IMR-90 (cell line): ENCODE measurements at regions not wholly inside any gene's neighbourhood (a gene's known extent, or its start where the extent isn't known, plus 50 kb on each side); places are given as distances from the start of the nearest gene placed in this dataset.

Experiments
- ATAC-seq: fragments of 200-7000 bp; cut with Tn5 transposase; 2 replicates; pipeline ENCODE4 v1.9.1; 2020; ENCODE audit warnings: low read depth, mild to moderate bottlenecking, moderate library complexity
- BruUV-seq: library from RNA; stranded (reverse); fragments of 400-500 nt; replicated peaks from 2 replicates; lab custom pipeline; 2021; lab: Mats Ljungman, UMichigan
- CTCF ChIA-PET: fragments of 300-600 bp; formaldehyde crosslinking; extraction: SDS; loops from one replicate; lab custom pipeline; 2021; ENCODE audit warnings: antibody characterized with exemption; lab: Yijun Ruan, JAX
- POLR2A ChIA-PET: fragments of 300-600 bp; sonication (Branson Sonifier 250); formaldehyde crosslinking; loops from one replicate; lab custom pipeline; 2022; ENCODE audit warnings: antibody characterized with exemption; ENCODE audit not compliant: unreplicated experiment; lab: Charles Lee
- DNase-seq: peaks from one replicate; pipeline ENCODE4 v3.0.0; 2013
- H2AFZ ChIP-seq: replicated peaks from 2 replicates; pipeline ENCODE3; 2013; ENCODE audit warnings: low read length, mild to moderate bottlenecking; ENCODE audit not compliant: poor library complexity
- H2AK5ac ChIP-seq: 2 replicates; pipeline ENCODE4 v1.6.1; 2013; ENCODE audit warnings: low read depth, low read length, inconsistent platforms
- H2AK9ac ChIP-seq: replicated peaks from 2 replicates; pipeline ENCODE3; 2013; ENCODE audit warnings: mild to moderate bottlenecking, low read depth, low read length, moderate library complexity; ENCODE audit not compliant: poor library complexity
- H2BK120ac ChIP-seq: 2 replicates; pipeline ENCODE4 v1.6.1; 2013; ENCODE audit warnings: low read depth, low read length, inconsistent platforms
- H2BK15ac ChIP-seq: 3 replicates; pipeline ENCODE4 v1.6.1; 2013; ENCODE audit warnings: low read depth, low read length, inconsistent platforms
- H2BK20ac ChIP-seq: 2 replicates; pipeline ENCODE4 v1.6.1; 2013; ENCODE audit warnings: low read depth, mild to moderate bottlenecking, inconsistent platforms, low read length, moderate library complexity
- H2BK5ac ChIP-seq: 2 replicates; pipeline ENCODE4 v1.6.1; 2013; ENCODE audit warnings: mild to moderate bottlenecking, low read depth, low read length, inconsistent platforms; ENCODE audit not compliant: poor library complexity, severe bottlenecking
- H3K14ac ChIP-seq: replicated peaks from 2 replicates; pipeline ENCODE4 v1.6.1; 2013; ENCODE audit warnings: low read depth, low read length, inconsistent platforms
- H3K18ac ChIP-seq: 2 replicates; pipeline ENCODE4 v1.6.1; 2013; ENCODE audit warnings: low read depth, low read length, control low read depth
- H3K23ac ChIP-seq: 2 replicates; pipeline ENCODE4 v1.6.1; 2013; ENCODE audit warnings: low read depth, low read length, inconsistent platforms
- H3K27ac ChIP-seq: 2 replicates; pipeline ENCODE4 v1.5.1; 2013; ENCODE audit warnings: mild to moderate bottlenecking, control low read depth, low read length; ENCODE audit not compliant: insufficient read depth
- H3K27me3 ChIP-seq: 2 replicates; pipeline ENCODE4 v1.6.1; 2013; ENCODE audit warnings: low read length; ENCODE audit not compliant: control insufficient read depth, insufficient read depth
- H3K36me3 ChIP-seq: 2 replicates; pipeline ENCODE4 v1.6.1; 2013; ENCODE audit warnings: low read length, mixed read lengths; ENCODE audit not compliant: control insufficient read depth, insufficient read depth
- H3K4ac ChIP-seq: 2 replicates; pipeline ENCODE4 v1.6.1; 2013; ENCODE audit warnings: low read depth, low read length, inconsistent platforms
- H3K4me1 ChIP-seq: 2 replicates; pipeline ENCODE4 v1.6.1; 2013; ENCODE audit warnings: low read length, mixed read lengths; ENCODE audit not compliant: control insufficient read depth, insufficient read depth
- H3K4me2 ChIP-seq: 2 replicates; pipeline ENCODE4 v1.6.1; 2013; ENCODE audit warnings: low read depth, mild to moderate bottlenecking, control low read depth, low read length, moderate library complexity
- H3K4me3 ChIP-seq: 2 replicates; pipeline ENCODE4 v1.5.1; 2013; ENCODE audit warnings: low read depth, mild to moderate bottlenecking, control low read depth, low read length, moderate library complexity; ENCODE audit not compliant: insufficient read depth
- H3K56ac ChIP-seq: 2 replicates; pipeline ENCODE4 v1.6.1; 2013; ENCODE audit warnings: low read length, inconsistent platforms; ENCODE audit not compliant: insufficient read depth; ENCODE audit errors: extremely low read depth
- H3K79me1 ChIP-seq, 2 experiments: 2 replicates each; pipeline ENCODE4 v1.6.1; 2013; ENCODE audit warnings: low read length in 2 of 2, inconsistent platforms in 1 of 2, low read depth in 1 of 2
- H3K9ac ChIP-seq: 2 replicates; pipeline ENCODE4 v1.6.1; 2013; ENCODE audit warnings: low read depth, low read length, control low read depth
- H3K9me1 ChIP-seq: 2 replicates; pipeline ENCODE4 v1.6.1; 2013; ENCODE audit warnings: low read length, inconsistent platforms; ENCODE audit not compliant: insufficient read depth
- H3K9me3 ChIP-seq: 2 replicates; pipeline ENCODE4 v1.6.1; 2013; ENCODE audit warnings: low read length; ENCODE audit not compliant: control insufficient read depth, insufficient read depth
- H4K20me1 ChIP-seq: 2 replicates; pipeline ENCODE4 v1.6.1; 2013; ENCODE audit warnings: low read length, inconsistent platforms; ENCODE audit not compliant: insufficient read depth
- H4K5ac ChIP-seq: 2 replicates; pipeline ENCODE4 v1.6.1; 2013; ENCODE audit warnings: mild to moderate bottlenecking, low read depth, low read length, control low read depth
- H4K8ac ChIP-seq, 2 experiments: 2 replicates each; pipeline ENCODE4 v1.6.1; 2013; ENCODE audit warnings: low read depth in 2 of 2, low read length in 2 of 2, control low read depth in 1 of 2, inconsistent platforms in 1 of 2
- H4K91ac ChIP-seq: 2 replicates; pipeline ENCODE4 v1.6.1; 2013; ENCODE audit warnings: low read depth, low read length, inconsistent platforms; ENCODE audit not compliant: insufficient read depth
- BHLHE40 ChIP-seq: fragments of 150-350 bp; IDR thresholded peaks from 2 replicates; pipeline ENCODE4 v1.6.1; 2016; ENCODE audit warnings: mild to moderate bottlenecking, low read depth, low read length
- CEBPB ChIP-seq: IDR thresholded peaks from 2 replicates; pipeline ENCODE4 v1.6.1; 2012; ENCODE audit warnings: low read depth, low read length, improper control_type of control experiment
- CHD1 ChIP-seq: IDR thresholded peaks from 2 replicates; pipeline ENCODE4 v1.6.1; 2012; ENCODE audit warnings: low read depth, low read length, improper control_type of control experiment
- CTCF ChIP-seq: conservative IDR thresholded peaks from 2 replicates; pipeline ENCODE4 v1.5.1; 2012; ENCODE audit warnings: mild to moderate bottlenecking, low read depth, low read length, improper control_type of control experiment
- ELK1 ChIP-seq: fragments of 150-350 bp; IDR thresholded peaks from 2 replicates; pipeline ENCODE4 v1.6.1; 2016; ENCODE audit warnings: low read depth, mild to moderate bottlenecking, low read length, moderate library complexity, borderline replicate concordance
- FOS ChIP-seq: fragments of 150-350 bp; IDR thresholded peaks from 2 replicates; pipeline ENCODE4 v1.6.1; 2016; ENCODE audit warnings: low read depth, low read length
- MAFK ChIP-seq: IDR thresholded peaks from 2 replicates; pipeline ENCODE4 v1.6.1; 2012; ENCODE audit warnings: low read depth, low read length, improper control_type of control experiment
- MAZ ChIP-seq: IDR thresholded peaks from 2 replicates; pipeline ENCODE4 v1.6.1; 2012; ENCODE audit warnings: low read depth, mild to moderate bottlenecking, low read length, improper control_type of control experiment, moderate library complexity, borderline replicate concordance
- MXI1 ChIP-seq: IDR thresholded peaks from 2 replicates; pipeline ENCODE4 v1.6.1; 2012; ENCODE audit warnings: low read depth, mild to moderate bottlenecking, low read length, moderate library complexity, borderline replicate concordance
- NFE2L2 ChIP-seq: fragments of 150-350 bp; IDR thresholded peaks from 2 replicates; pipeline ENCODE4 v1.6.1; 2016; ENCODE audit warnings: low read depth, mild to moderate bottlenecking, low read length
- POLR2A ChIP-seq: IDR thresholded peaks from 2 replicates; pipeline ENCODE4 v1.6.1; 2012; ENCODE audit warnings: mild to moderate bottlenecking, low read depth, low read length
- RAD21 ChIP-seq: IDR thresholded peaks from 2 replicates; pipeline ENCODE4 v1.6.1; 2012; ENCODE audit warnings: low read length, improper control_type of control experiment
- RCOR1 ChIP-seq: IDR thresholded peaks from 2 replicates; pipeline ENCODE4 v1.6.1; 2012; ENCODE audit warnings: mild to moderate bottlenecking, low read length, improper control_type of control experiment; ENCODE audit not compliant: insufficient replicate concordance
- RFX5 ChIP-seq: IDR thresholded peaks from 2 replicates; pipeline ENCODE4 v1.8.0; 2012; ENCODE audit warnings: low read depth, mild to moderate bottlenecking, low read length, moderate library complexity
- SMC3 ChIP-seq: fragments of 150-350 bp; IDR thresholded peaks from 2 replicates; pipeline ENCODE4 v1.6.1; 2016; ENCODE audit warnings: low read depth, mild to moderate bottlenecking, antibody characterized with exemption, low read length, moderate library complexity
- USF2 ChIP-seq: fragments of 150-350 bp; IDR thresholded peaks from 2 replicates; pipeline ENCODE4 v1.6.1; 2017; ENCODE audit warnings: mild to moderate bottlenecking, antibody characterized with exemption, low read length, low read depth
- WGBS, 2 experiments: methylation state at CpG; one replicate each; pipeline versions ENCODE4 v1.1.5 to v1.1.7; 2013; ENCODE audit warnings: missing lambda C conversion rate in 2 of 2; ENCODE audit not compliant: insufficient read length in 1 of 2; ENCODE audit errors: extremely low coverage in 2 of 2; 5-methylcytosine and 5-hydroxymethylcytosine counted together
- dilution Hi-C: fragments of 300-500 bp; cut with HindIII; formaldehyde crosslinking; loops from one replicate; pipeline ENCODE4 v1.14.3; 2018; ENCODE audit warnings: low sequenced_read_pairs; ENCODE audit not compliant: unreplicated experiment
- in situ Hi-C: fragments of 300-500 bp; cut with MboI; formaldehyde crosslinking; loops from 3 replicates; pipeline ENCODE4 v1.14.3; 2019; ENCODE audit warnings: low sequenced_read_pairs, inconsistent platforms, mixed read lengths
- intact Hi-C: fragments of 100-400 bp; cut with micrococcal nuclease; formaldehyde crosslinking; loops from 2 replicates; pipeline ENCODE4 v1.10.0; 2022

- Histone ChIP-seq H2BK120ac (no peak overlapping the region), H2BK5ac (no peak overlapping the region), H3K14ac (no peak overlapping the region), H2AK9ac (no peak overlapping the region), H3K56ac (no peak overlapping the region), H3K9me3 (no peaks in the 10 kb centered on the region), H3K27me3 (no peaks in the 10 kb centered on the region), H4K5ac (no peak overlapping the region), H3K9me1 (no peaks in the 10 kb centered on the region; the same call in 1 of the 2 replicates), H3K4me1 (peaks cover 4% of the 10 kb centered on the region; the same call in 1 of the 2 replicates), H3K4me3 (no peak overlapping the region), H3K9ac (no peak overlapping the region), H4K8ac (no peak overlapping the region), H3K27ac (no peak overlapping the region), H3K23ac (no peak overlapping the region), H4K20me1 (no peaks in the 10 kb centered on the region), H3K36me3 (no peaks in the 10 kb centered on the region), H3K4ac (no peak overlapping the region), H3K18ac (no peak overlapping the region), H3K4me2 (no peak overlapping the region), H3K79me1 (no peaks in the 10 kb centered on the region), H2AFZ (peak overlapping the region; percentile 9), H2BK15ac (no peak overlapping the region), H4K91ac (no peak overlapping the region), H2AK5ac (no peak overlapping the region), H2BK20ac (no peak overlapping the region)
- ChIA-PET POLR2A (no interaction called here), CTCF (no interaction called here)
- intact Hi-C loops = no loop called here
- no TSS peak for BruUV-seq
- WGBS, 2 experiments = 80% methylated on average over 1 of the region's 6 CpGs; no CpG with 5 or more reads in 1 of the 2 experiments
- TF ChIP-seq USF2 (no peak), RFX5 (no peak), RAD21 (no peak), MAFK (no peak), MAZ (no peak), BHLHE40 (no peak), CHD1 (no peak), MXI1 (no peak), FOS (no peak), SMC3 (no peak), CEBPB (no peak), NFE2L2 (no peak), CTCF (no peak), POLR2A (no peak), ELK1 (no peak), RCOR1 (no peak)
- ATAC-seq = no peak
- no peak for DNase-seq
- dilution Hi-C loops = no loop called here
- in situ Hi-C loops = no loop called here
Observed at GRCh38 chr1:162919034-162919433, 58.1 kb upstream of the CCDC190 start.
